Dedifferentiated amniotic fluid mesenchymal stem cell (primary cell): ENCODE measurements at regions not wholly inside any gene's neighbourhood (a gene's known extent, or its start where the extent isn't known, plus 50 kb on each side); places are given as distances from the start of the nearest gene placed in this dataset.
"Not testable (repeated sequence)": the region's sequence is repeated elsewhere in the genome, so short reads cannot be mapped to it uniquely, and the experiment has no call there.

Experiments
- DNase-seq: peaks from one replicate; pipeline ENCODE4 v3.0.0-alpha.2; 2016; ENCODE audit errors: extremely low spot score

GRCh38 chr13:50229960-50230661 lies 214.9 kb downstream of the KCNRG start:
- peak; percentile 20 for DNase-seq

DNA sequence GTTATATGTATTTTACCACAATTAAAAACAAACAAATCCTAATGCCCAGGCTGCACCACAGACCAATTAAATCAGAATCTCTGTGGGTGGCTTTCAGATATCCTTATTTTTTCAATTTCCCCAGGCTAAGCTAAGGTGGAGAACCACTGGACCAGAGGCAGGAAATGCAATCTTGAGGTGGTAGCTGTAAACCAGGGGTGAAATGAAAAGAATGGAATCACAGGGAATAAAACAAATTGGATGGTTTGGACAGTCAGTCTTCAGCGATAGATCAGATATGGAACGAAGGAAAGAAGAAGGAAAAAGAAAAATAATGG lies 215.4 kb downstream of the KCNRG start:
- no peak for DNase-seq

- not testable (repeated sequence) for DNase-seq
Observed at GRCh38 chr13:50233574-50233973, 218.3 kb downstream of the KCNRG start.

- DNase-seq: no peak
Observed at GRCh38 chr13:50235604-50236342, 220.5 kb downstream of the KCNRG start.

DNA sequence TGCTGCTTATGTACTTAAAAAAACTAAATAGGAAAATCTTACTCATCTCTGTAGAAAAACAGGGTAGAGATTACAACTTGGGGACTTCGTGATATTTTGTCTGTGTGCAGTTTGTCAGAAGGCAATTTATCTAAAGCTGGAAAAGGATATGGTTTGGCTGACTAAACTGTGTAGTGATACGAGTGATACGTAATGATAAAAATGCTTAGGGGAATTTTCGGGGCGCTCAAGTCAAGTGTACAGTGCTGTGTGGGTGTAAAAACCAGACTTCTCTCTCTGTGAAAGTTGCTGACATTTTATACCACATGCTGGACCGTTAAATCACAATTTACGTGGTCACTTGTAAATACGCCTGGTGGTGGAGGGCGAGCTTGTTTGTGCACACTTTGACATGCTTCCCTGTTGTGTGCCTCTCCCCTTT lies 221.7 kb downstream of the KCNRG start:
- no peak for DNase-seq

GRCh38 chr13:50238922-50239321 lies 223.7 kb downstream of the KCNRG start:
- no peak for DNase-seq

- DNase-seq: no peak
Observed at GRCh38 chr13:50241479-50241878, 226.2 kb downstream of the KCNRG start.

- no peak for DNase-seq
Observed at GRCh38 chr13:50243931-50244330, 228.7 kb downstream of the KCNRG start.

DNA sequence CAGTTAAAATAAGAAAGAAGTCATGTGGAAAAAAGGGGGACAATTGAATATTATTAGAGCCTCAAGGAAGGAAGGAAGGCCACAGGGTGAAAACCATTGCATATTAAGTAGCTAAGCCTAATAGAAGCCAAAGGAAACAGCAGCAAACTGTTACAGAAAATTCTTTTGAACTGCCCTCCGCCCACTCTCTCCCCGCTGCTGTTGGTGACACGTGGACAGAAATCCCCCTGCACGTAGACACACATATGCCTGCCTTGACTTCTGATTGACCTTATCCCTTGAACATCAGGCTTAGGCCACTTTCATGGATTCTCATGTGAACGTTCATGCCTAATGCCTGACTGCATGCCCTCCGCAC lies 229.1 kb downstream of the KCNRG start:
- DNase-seq: no peak

DNA sequence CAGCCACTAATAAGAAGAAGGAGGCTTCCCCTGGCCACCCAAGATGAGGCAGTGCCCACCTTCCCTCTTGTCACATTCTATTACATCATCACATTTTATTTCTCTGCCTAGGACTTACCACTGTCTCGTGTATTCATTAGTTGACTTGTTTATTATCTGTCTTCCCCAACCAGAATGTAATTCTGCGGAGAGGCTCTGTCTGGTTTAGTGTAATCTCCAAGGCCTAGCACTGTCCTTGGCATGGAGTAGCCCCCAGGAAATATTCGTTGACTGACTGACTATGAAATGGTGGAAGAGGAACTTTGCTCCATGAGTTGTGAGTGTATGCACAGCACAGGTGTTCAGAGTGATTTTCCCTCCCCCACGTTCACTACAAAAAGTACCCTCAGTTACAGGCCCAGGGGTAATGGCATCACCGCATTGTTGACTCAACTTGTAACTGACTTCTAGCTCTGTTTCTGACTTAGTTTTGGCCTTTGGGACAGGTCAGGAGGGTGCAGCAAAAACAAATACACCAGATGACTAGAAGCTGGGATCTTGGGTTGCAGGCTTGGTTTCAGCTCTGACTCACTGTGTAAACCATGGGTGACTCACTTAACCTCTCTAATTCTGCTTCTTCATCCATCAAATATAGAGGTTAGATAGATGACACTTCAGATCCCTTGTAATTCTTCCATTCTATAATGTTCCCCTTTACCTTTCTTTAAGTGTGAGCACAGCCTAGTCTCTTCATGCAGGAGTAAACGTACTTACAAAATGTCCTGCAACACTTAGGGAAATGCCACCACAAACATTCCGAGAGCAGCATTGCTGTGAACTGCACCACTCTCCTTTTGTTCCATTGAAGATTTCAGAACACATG lies 229.7 kb downstream of the KCNRG start:
- peak; percentile 38 for DNase-seq

- DNase-seq: no peak
Observed at GRCh38 chr13:50247223-50247622, 232.0 kb downstream of the KCNRG start.

DNA sequence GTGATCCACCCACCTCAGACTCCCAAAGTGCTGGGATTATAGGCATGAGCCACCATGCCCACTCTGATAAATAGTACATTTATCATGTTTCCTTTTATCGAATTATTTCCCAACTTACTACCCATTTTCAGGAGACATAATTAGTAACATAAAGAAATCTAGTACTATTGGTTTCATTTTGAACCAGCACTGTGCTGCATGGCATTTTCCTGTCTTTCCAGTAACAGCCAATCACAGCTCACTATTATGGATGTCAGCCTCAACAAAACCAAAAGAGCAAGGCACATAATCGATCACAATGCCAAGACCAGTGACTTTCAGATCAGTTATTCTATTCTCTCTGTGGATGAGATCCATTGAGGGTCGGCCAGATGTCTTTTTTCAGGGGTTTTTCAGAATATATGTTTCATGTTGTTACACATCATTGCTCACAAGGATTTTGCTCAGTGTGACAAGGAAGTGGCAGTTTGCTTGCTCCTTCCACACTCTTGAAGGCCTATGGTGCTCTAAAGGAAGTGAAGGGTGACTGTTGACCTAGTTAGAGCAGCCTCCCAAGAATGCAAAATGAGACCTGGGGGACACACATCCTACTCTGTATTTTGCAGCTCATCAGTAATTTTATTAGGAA lies 233.4 kb downstream of the KCNRG start:
- DNase-seq: no peak

DNA sequence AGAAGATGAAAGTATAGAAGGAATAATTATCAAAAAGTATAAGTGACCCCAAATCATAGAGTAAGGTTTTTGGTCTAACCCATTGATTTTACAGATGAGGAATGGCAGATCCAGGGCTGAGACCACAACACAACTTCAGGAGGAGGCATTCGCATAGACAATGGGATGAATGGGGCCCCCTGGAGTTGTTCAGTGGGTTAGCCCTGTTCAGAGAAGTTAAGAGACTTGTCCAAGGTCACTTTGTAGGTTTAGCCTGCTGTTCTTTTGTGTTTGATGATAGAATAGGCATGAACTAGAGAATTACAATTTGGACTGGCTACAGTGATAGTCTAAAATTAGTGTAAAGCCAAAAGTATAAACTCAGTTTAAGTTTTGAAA lies 233.9 kb downstream of the KCNRG start:
- no peak for DNase-seq

DNA sequence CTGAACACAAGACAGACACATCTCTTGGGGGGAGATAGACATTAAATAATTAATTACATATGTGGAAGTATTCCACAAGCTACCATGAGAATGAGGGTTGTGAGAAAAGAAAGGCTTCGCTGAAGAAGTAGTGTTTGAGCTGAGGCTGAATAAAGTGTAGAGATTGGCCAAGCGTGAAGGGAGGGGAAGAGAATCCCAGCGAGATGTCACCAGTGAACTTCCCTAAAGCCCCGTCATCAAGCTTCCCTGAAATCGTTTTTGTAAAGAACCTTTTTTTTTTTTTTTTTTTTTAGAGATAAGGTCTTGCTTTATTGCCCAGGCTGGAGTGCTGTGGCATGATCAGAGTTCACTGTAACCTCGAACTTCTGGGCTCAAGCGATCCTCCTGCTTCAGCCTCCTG lies 235.2 kb downstream of the KCNRG start:
- no peak for DNase-seq

DNA sequence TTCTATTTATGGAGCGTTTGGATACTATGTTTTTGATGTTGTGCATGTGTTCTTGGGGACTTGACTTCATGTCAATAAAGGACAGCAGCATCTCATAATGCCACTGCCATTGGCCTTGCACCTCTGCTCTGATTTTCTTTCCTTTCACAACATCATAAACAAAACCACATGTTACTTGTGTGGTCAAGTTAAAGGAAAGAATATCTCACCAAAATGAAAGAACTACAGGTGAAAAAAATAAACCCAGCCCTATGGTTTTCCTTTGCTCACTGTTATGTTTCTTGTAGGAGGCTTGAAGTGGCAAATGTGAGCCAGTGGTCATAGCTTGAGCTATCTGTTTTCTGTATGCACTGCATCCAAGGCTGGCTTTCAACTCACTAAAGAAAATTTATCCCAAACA lies 240.4 kb downstream of the KCNRG start:
- no peak for DNase-seq

GRCh38 chr13:50256536-50257321 lies 241.5 kb downstream of the KCNRG start:
- not testable (repeated sequence) for DNase-seq

DNA sequence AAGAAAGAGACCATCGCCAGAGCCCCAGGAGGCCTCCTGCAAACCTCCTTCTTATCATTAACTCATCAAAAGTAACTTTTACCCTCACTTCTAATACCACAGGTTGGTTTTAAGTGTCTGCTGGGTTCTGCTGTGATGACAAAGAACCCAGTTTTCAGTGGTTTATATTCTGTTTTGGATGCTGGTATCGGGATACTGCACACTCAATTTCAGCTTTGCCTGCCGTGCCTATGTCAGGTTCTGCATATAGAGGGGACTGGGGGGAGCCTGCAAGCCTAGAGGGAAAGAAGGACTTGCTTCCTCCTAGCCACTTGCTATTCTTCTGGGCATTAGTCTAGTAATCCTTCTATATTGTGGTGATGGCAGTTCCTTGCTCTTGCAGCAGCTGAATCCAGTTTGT lies 242.4 kb downstream of the KCNRG start:
- no peak for DNase-seq

DNA sequence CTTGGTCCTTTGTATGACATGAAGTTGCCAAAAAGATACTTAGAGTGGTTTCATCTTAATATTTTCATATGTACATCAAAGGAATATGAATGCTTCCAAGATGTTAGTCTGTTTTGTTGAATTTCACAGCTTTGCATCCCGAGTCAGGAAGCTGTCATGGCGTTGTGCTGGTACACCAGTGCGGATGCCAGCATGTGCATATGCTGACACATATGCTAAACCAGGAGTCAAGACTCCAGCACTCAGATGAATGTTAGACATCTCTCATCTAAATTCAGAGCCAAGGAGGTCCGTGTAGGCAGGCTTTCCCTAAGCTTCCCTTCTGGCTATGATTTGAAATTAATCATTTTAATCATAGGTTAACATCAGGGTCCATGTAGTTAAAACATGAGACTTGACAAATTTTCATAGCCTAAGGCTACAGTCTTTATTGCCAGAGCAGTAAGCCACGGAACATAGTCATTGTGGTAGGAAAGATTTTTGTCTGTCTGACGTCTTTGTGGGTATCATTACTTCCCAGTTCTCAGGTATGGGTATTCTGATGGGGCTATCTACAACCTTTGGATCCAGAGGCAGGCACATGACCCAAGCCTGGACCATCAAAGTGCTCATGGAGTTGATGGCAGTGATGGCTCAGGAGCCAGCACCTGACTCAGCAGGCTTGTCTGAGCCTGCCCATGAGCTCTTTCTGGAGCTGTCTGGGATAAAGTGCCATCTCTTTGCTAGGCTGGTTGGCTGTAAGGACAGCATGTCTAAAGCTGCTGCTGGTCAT lies 246.1 kb downstream of the KCNRG start:
- no peak for DNase-seq

GRCh38 chr13:50267066-50267465 lies 251.8 kb downstream of the KCNRG start:
- no peak for DNase-seq

DNA sequence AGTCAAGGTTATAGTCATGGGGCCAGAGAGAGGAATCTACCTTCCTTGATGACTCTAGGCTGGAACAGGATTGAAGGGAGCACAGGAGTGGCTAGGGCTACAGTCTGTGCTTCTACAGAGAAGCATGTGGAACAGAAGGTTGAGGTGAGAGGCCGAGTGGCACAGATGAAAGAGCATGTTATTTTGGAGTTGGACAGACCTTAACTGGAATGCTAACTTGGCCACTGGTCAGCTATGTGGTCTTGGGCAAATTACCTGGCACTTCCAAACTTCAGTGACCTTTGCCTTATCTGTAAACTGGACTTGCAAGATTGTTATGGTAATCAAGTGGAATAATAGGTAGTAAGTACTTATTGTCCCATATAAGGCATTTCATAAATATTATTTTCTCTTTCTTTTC lies 252.7 kb downstream of the KCNRG start:
- DNase-seq: no peak

- DNase-seq: no peak
Observed at GRCh38 chr13:50268500-50268899, 253.3 kb downstream of the KCNRG start.
